ENCODE measurements at regions not wholly inside any gene's neighbourhood (a gene's known extent, or its start where the extent isn't known, plus 50 kb on each side); places are given as distances from the start of the nearest gene placed in this dataset.

DNA sequence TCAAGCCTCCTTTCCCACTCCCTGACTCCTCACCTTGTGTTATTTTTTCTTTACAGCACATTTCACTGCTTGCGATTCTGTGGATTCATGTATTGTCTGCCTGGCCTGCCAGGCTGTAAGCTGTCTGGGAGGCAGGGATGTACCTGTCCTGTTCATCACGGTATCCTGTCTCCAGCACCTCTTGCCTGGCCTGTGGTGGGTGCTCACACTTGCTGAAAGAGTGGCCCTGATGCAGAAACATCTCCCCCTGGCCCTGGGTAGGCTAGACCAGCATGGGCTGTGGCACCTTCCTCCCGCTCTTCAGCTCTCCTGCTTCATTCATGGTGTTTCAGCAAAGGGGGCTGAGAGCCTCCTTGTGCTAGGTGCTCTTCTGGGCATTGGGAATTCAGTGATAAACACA is 60.1 kb upstream of the KCNG1 start:
- no peak overlapping the region for H2AFZ ChIP-seq (ENCODE audit: low read depth, low read length)
- no peaks in the 10 kb centered on the region for H3K4me1 ChIP-seq (ENCODE audit: control insufficient read depth, extremely low read depth, insufficient read depth, low read length)
- BruUV-seq (replicated peaks), result no TSS peak
- H3K36me3 ChIP-seq (ENCODE audit: control insufficient read depth in 2 of 2, extremely low read depth in 1 of 2, insufficient read depth in 2 of 2, low read length in 2 of 2), result no peaks in the 10 kb centered on the region
- intact Hi-C loops (cut with micrococcal nuclease), result no loop called here
- dilution Hi-C loops (cut with MboI; ENCODE audit: extremely low pct_ligation_motif_present, low sequenced_read_pairs), result no loop called here
- H3K9me3 ChIP-seq (replicated peaks; ENCODE audit: control insufficient read depth, insufficient read depth, low read length), result no peaks in the 10 kb centered on the region
- peaks cover 3% of the 10 kb centered on the region in 2 experiments for H3K27me3 ChIP-seq (ENCODE audit: control insufficient read depth in 2 of 2, insufficient read depth in 2 of 2, low read length in 2 of 2)
- H3K4me2 ChIP-seq (ENCODE audit: insufficient read depth, low read length), result no peak overlapping the region
- DNase-seq (ENCODE audit: low read depth, low spot score) (no peak), FAIRE-seq (no peak)
- no peak overlapping the region for H3K9ac ChIP-seq (replicated peaks; ENCODE audit: extremely low read depth, insufficient read depth, low read length)
- no peak overlapping the region for H3K27ac ChIP-seq (ENCODE audit: insufficient read depth, low read depth, low read length)
- no peak overlapping the region for H3K4me3 ChIP-seq (replicated peaks in 1 of 3; ENCODE audit: insufficient read depth in 1 of 3, low read depth in 1 of 3, low read length in 3 of 3)
- CTCF ChIA-PET, result no interaction called here
- TF ChIP-seq, protein P1, sequence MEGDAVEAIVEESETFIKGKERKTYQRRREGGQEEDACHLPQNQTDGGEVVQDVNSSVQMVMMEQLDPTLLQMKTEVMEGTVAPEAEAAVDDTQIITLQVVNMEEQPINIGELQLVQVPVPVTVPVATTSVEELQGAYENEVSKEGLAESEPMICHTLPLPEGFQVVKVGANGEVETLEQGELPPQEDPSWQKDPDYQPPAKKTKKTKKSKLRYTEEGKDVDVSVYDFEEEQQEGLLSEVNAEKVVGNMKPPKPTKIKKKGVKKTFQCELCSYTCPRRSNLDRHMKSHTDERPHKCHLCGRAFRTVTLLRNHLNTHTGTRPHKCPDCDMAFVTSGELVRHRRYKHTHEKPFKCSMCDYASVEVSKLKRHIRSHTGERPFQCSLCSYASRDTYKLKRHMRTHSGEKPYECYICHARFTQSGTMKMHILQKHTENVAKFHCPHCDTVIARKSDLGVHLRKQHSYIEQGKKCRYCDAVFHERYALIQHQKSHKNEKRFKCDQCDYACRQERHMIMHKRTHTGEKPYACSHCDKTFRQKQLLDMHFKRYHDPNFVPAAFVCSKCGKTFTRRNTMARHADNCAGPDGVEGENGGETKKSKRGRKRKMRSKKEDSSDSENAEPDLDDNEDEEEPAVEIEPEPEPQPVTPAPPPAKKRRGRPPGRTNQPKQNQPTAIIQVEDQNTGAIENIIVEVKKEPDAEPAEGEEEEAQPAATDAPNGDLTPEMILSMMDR (IDR thresholded peaks at IDR 0.05; ENCODE audit: extremely low read depth in 1 of 2, insufficient read depth in 1 of 2, low read depth in 1 of 2, low read length in 2 of 2), result no peak
- TF ChIP-seq POLR2AphosphoS5 (IDR thresholded peaks at IDR 0.05; ENCODE audit: insufficient read depth, low read depth, low read length) (no peak), POLR2A (IDR thresholded peaks at IDR 0.05; ENCODE audit: low read depth, low read length) (no peak), GATA2 (IDR thresholded peaks at IDR 0.05; ENCODE audit: insufficient read depth, insufficient read length, low read depth, low read length) (no peak), JUN (IDR thresholded peaks at IDR 0.05; ENCODE audit: borderline replicate concordance, insufficient read depth, insufficient read length, low read depth) (no peak), FOS (IDR thresholded peaks at IDR 0.05; ENCODE audit: borderline replicate concordance, insufficient read depth, low read length) (no peak), MYC (IDR thresholded peaks at IDR 0.05; ENCODE audit: low read depth, low read length) (no peak), EZH2 (IDR thresholded peaks at IDR 0.05; ENCODE audit: borderline replicate concordance, low read depth, low read length, severe bottlenecking) (no peak)
- TF ChIP-seq, protein P2, sequence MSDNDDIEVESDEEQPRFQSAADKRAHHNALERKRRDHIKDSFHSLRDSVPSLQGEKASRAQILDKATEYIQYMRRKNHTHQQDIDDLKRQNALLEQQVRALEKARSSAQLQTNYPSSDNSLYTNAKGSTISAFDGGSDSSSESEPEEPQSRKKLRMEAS (IDR thresholded peaks at IDR 0.05; ENCODE audit: insufficient read depth, insufficient read length), result no peak
- H4K20me1 ChIP-seq (replicated peaks; ENCODE audit: control insufficient read depth, extremely low read depth, insufficient read depth, low read length), result no peaks in the 10 kb centered on the region
- H3K9me1 ChIP-seq (replicated peaks; ENCODE audit: control insufficient read depth, extremely low read depth, insufficient read depth, low read length), result no peaks in the 10 kb centered on the region
- POLR2A ChIA-PET, result no interaction called here
- no peaks in the 10 kb centered on the region for H3K79me2 ChIP-seq (ENCODE audit: control insufficient read depth, insufficient read depth, low read length)
